ENCODE measurements at regions not wholly inside any gene's neighbourhood (a gene's known extent, or its start where the extent isn't known, plus 50 kb on each side); places are given as distances from the start of the nearest gene placed in this dataset.
A peak's percentile ranks its signal among the peaks of the same experiment; 100 is the strongest.
"Not testable (repeated sequence)": the region's sequence is repeated elsewhere in the genome, so short reads cannot be mapped to it uniquely, and the experiment has no call there.

- TF ChIP-seq POLR2AphosphoS5 (IDR thresholded peaks at IDR 0.05) (no peak), POLR2A (IDR thresholded peaks at IDR 0.05) (no peak), EP300 (IDR thresholded peaks at IDR 0.05) (no peak), CTCF (IDR thresholded peaks at IDR 0.05) (no peak)
- Histone ChIP-seq H3K27me3 (no peaks in the 10 kb centered on the region), H3K36me3 (no peaks in the 10 kb centered on the region), H3K27ac (no peak overlapping the region), H3K4me3 (no peak overlapping the region), H3K4me1 (peaks cover 0 to 6% (median 0%) of the 10 kb centered on the region in 4 donors), H3K9me3 (no peaks in the 10 kb centered on the region)
- 56 to 62% methylated on average over 10 to 15 of the region's 15 CpGs for WGBS, 2 donors
- peak in 1 of 2 donors; percentile 28 for DNase-seq
- no peak for ATAC-seq (ENCODE audit: low FRiP score in 2 of 2)
Observed at GRCh38 chr1:121586369-121587229, 401.8 kb downstream of the SRGAP2C start.

- ATAC-seq (ENCODE audit: low FRiP score in 2 of 2) (no peak), DNase-seq (no peak)
- TF ChIP-seq EP300 (IDR thresholded peaks at IDR 0.05): no peak
- TF ChIP-seq CTCF (IDR thresholded peaks at IDR 0.05): no peak
- TF ChIP-seq POLR2A (IDR thresholded peaks at IDR 0.05): no peak
- TF ChIP-seq POLR2AphosphoS5 (IDR thresholded peaks at IDR 0.05): no peak
- Histone ChIP-seq H3K27me3 (no peaks in the 10 kb centered on the region), H3K4me3 (no peak overlapping the region), H3K36me3 (no peaks in the 10 kb centered on the region), H3K4me1 (peaks cover 0 to 6% (median 0%) of the 10 kb centered on the region in 4 donors), H3K9me3 (no peaks in the 10 kb centered on the region), H3K27ac (no peak overlapping the region)
- 77 to 96% methylated on average over 5 of the region's 5 CpGs for WGBS, 2 donors
Observed at GRCh38 chr1:121587230-121587569, 402.4 kb downstream of the SRGAP2C start.

- Histone ChIP-seq H3K9me3 (no peaks in the 10 kb centered on the region), H3K4me3 (no peak overlapping the region), H3K4me1 (peaks cover 0 to 6% (median 0%) of the 10 kb centered on the region in 4 donors), H3K36me3 (no peaks in the 10 kb centered on the region), H3K27me3 (no peaks in the 10 kb centered on the region), H3K27ac (no peak overlapping the region)
- TF ChIP-seq POLR2AphosphoS5 (IDR thresholded peaks at IDR 0.05) (no peak), EP300 (IDR thresholded peaks at IDR 0.05) (no peak)
- ATAC-seq (ENCODE audit: low FRiP score in 2 of 2) (no peak), DNase-seq (no peak)
Observed at GRCh38 chr1:121587777-121588176, 403.0 kb downstream of the SRGAP2C start.

GRCh38 chr1:121594096-121594495 is 409.3 kb downstream of the SRGAP2C start:
- Histone ChIP-seq H3K27ac (no peak overlapping the region), H3K9me3 (no peaks in the 10 kb centered on the region), H3K4me1 (no peaks in the 10 kb centered on the region), H3K27me3 (no peaks in the 10 kb centered on the region), H3K4me3 (no peak overlapping the region), H3K36me3 (no peaks in the 10 kb centered on the region)
- ATAC-seq (ENCODE audit: low FRiP score in 2 of 2) (no peak), DNase-seq (no peak)
- TF ChIP-seq POLR2A (IDR thresholded peaks at IDR 0.05) (no peak), EP300 (IDR thresholded peaks at IDR 0.05) (no peak)
- 72 to 78% methylated on average over 3 of the region's 3 CpGs for WGBS, 2 donors

GRCh38 chr1:121595089-121595488 is 410.3 kb downstream of the SRGAP2C start:
- Histone ChIP-seq H3K4me1 (no peaks in the 10 kb centered on the region), H3K9me3 (no peaks in the 10 kb centered on the region), H3K27ac (no peak overlapping the region), H3K36me3 (no peaks in the 10 kb centered on the region), H3K27me3 (no peaks in the 10 kb centered on the region), H3K4me3 (no peak overlapping the region)
- ATAC-seq (ENCODE audit: low FRiP score in 2 of 2) (no peak), DNase-seq (no peak)
- TF ChIP-seq EP300 (IDR thresholded peaks at IDR 0.05): no peak
- TF ChIP-seq CTCF (IDR thresholded peaks at IDR 0.05): no peak

- ATAC-seq (ENCODE audit: low FRiP score in 2 of 2); H3K36me3 ChIP-seq; DNase-seq; H3K4me1 ChIP-seq; H3K27me3 ChIP-seq; H3K4me3 ChIP-seq; H3K9me3 ChIP-seq; H3K27ac ChIP-seq: not testable (repeated sequence)
- WGBS, 2 donors: no CpG with 5 or more reads among the region's 3 CpGs
Observed at GRCh38 chr1:121604843-121605444, 420.2 kb downstream of the SRGAP2C start.

GRCh38 chr1:121607499-121607898 is 422.7 kb downstream of the SRGAP2C start:
- not testable (repeated sequence) for H3K27ac ChIP-seq; H3K27me3 ChIP-seq; H3K4me1 ChIP-seq; ATAC-seq (ENCODE audit: low FRiP score in 2 of 2); H3K4me3 ChIP-seq; H3K9me3 ChIP-seq; DNase-seq; H3K36me3 ChIP-seq
- no CpG with 5 or more reads among the region's 2 CpGs for WGBS, 2 donors

Measured in upper lobe of left lung (tissue), 6 donors.